DOHH2 (cell line): ENCODE measurements at regions not wholly inside any gene's neighbourhood (a gene's known extent, or its start where the extent isn't known, plus 50 kb on each side); places are given as distances from the start of the nearest gene placed in this dataset.

Source experiments
- H3F3A ChIP-seq: fragments of 200-600 bp; sonication (generic), shearing (Covaris generic); 2 replicates; pipeline ENCODE4 v1.6.0; 2016; ENCODE audit warnings: antibody characterized with exemption, mild to moderate bottlenecking; ENCODE audit not compliant: control insufficient read depth, insufficient read depth
- H3K27ac ChIP-seq: fragments of 200-600 bp; sonication (generic); 2 replicates; pipeline ENCODE4 v1.5.1; 2014; ENCODE audit warnings: low read depth, mild to moderate bottlenecking, low read length, moderate library complexity
- H3K27me3 ChIP-seq: fragments of 200-600 bp; sonication (generic); 2 replicates; pipeline ENCODE4 v1.6.1; 2014; ENCODE audit warnings: mild to moderate bottlenecking, low read length, mixed read lengths; ENCODE audit not compliant: control insufficient read depth
- H3K36me3 ChIP-seq: fragments of 200-600 bp; sonication (generic); 2 replicates; pipeline ENCODE4 v1.6.1; 2014; ENCODE audit warnings: mild to moderate bottlenecking, low read length, moderate library complexity, mixed read lengths; ENCODE audit not compliant: control insufficient read depth
- H3K4me1 ChIP-seq: fragments of 200-600 bp; sonication (generic); 2 replicates; pipeline ENCODE4 v1.6.1; 2014; ENCODE audit warnings: mild to moderate bottlenecking, low read length, mixed read lengths; ENCODE audit not compliant: control insufficient read depth
- H3K4me2 ChIP-seq: fragments of 200-600 bp; sonication (generic); 2 replicates; pipeline ENCODE4 v1.6.0; 2014; ENCODE audit warnings: mild to moderate bottlenecking, low read length, moderate library complexity
- H3K4me3 ChIP-seq: fragments of 200-600 bp; sonication (generic); 2 replicates; pipeline ENCODE4 v1.5.1; 2014; ENCODE audit warnings: mild to moderate bottlenecking, low read length, mixed read lengths
- H3K79me2 ChIP-seq: fragments of 200-600 bp; sonication (generic); 2 replicates; pipeline ENCODE4 v1.6.1; 2014; ENCODE audit warnings: mild to moderate bottlenecking, low read length, mixed read lengths; ENCODE audit not compliant: control insufficient read depth
- H3K9me2 ChIP-seq: fragments of 200-600 bp; sonication (generic); replicated peaks from 2 replicates; pipeline ENCODE4 v1.6.1; 2014; ENCODE audit warnings: mild to moderate bottlenecking, low read length, mixed read lengths; ENCODE audit not compliant: control insufficient read depth
- H3K9me3 ChIP-seq: fragments of 200-600 bp; sonication (generic); 2 replicates; pipeline ENCODE4 v1.6.1; 2014; ENCODE audit warnings: antibody characterized with exemption, low read length, mixed read lengths; ENCODE audit not compliant: control insufficient read depth, insufficient read depth
- H4K20me1 ChIP-seq: fragments of 200-600 bp; sonication (generic); 2 replicates; pipeline ENCODE4 v1.6.0; 2014; ENCODE audit warnings: low read depth, mild to moderate bottlenecking, antibody characterized with exemption, low read length, moderate library complexity; ENCODE audit not compliant: control insufficient read depth, insufficient read depth
- EZH2phosphoT487 ChIP-seq: fragments of 200-600 bp; sonication (generic); IDR thresholded peaks from 2 replicates; pipeline ENCODE4 v1.6.1; 2017; ENCODE audit warnings: borderline replicate concordance, mild to moderate bottlenecking, antibody characterized with exemption, low read length, moderate library complexity, mixed read lengths
- TF ChIP-seq, protein P1 (sequence below): fragments of 200-600 bp; sonication (generic); IDR thresholded peaks from one replicate; pipeline ENCODE4 v1.5.1; 2014; ENCODE audit warnings: antibody characterized with exemption, mild to moderate bottlenecking, low read depth, low read length; ENCODE audit not compliant: poor library complexity, severe bottlenecking

- Histone ChIP-seq H3K4me2 (no peak overlapping the region), H3K36me3 (no peaks in the 10 kb centered on the region), H3K4me3 (no peak overlapping the region), H3K4me1 (no peaks in the 10 kb centered on the region), H3F3A (no peaks in the 10 kb centered on the region), H4K20me1 (no peaks in the 10 kb centered on the region), H3K79me2 (no peaks in the 10 kb centered on the region), H3K27me3 (no peaks in the 10 kb centered on the region), H3K27ac (no peak overlapping the region), H3K9me2 (no peaks in the 10 kb centered on the region), H3K9me3 (no peaks in the 10 kb centered on the region)
- TF ChIP-seq, protein P1, sequence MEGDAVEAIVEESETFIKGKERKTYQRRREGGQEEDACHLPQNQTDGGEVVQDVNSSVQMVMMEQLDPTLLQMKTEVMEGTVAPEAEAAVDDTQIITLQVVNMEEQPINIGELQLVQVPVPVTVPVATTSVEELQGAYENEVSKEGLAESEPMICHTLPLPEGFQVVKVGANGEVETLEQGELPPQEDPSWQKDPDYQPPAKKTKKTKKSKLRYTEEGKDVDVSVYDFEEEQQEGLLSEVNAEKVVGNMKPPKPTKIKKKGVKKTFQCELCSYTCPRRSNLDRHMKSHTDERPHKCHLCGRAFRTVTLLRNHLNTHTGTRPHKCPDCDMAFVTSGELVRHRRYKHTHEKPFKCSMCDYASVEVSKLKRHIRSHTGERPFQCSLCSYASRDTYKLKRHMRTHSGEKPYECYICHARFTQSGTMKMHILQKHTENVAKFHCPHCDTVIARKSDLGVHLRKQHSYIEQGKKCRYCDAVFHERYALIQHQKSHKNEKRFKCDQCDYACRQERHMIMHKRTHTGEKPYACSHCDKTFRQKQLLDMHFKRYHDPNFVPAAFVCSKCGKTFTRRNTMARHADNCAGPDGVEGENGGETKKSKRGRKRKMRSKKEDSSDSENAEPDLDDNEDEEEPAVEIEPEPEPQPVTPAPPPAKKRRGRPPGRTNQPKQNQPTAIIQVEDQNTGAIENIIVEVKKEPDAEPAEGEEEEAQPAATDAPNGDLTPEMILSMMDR: no peak
- no peak for TF ChIP-seq EZH2phosphoT487
Observed at GRCh38 chr5:142537938-142538337, 148.0 kb downstream of the FGF1 start.

DNA sequence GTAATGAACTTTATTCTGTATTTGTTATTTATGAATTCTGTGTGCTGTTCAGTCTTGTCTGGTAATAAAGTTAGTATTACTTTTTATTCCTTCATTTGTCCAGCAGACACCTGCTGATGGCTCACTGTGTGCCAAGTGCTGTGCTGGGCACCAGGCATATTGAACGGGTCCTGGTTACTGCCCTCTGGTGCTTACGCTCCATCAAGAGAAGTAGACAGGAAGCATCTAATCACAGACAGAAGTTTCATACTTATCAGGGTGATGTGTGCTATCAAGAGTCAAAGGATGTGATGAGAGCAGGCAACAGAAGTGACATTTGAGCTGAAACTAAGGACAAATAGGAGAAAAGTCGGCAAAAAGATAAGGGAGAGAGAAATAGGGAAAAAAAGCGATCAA, 153.1 kb downstream of the FGF1 start:
- H3K4me2 ChIP-seq: no peak overlapping the region
- H3F3A ChIP-seq: no peaks in the 10 kb centered on the region
- no peaks in the 10 kb centered on the region for H3K36me3 ChIP-seq
- no peak overlapping the region for H3K4me3 ChIP-seq
- H4K20me1 ChIP-seq: no peaks in the 10 kb centered on the region
- no peaks in the 10 kb centered on the region for H3K27me3 ChIP-seq
- TF ChIP-seq, protein P1: no peak
- TF ChIP-seq EZH2phosphoT487: no peak
- H3K79me2 ChIP-seq: no peaks in the 10 kb centered on the region
- no peaks in the 10 kb centered on the region for H3K4me1 ChIP-seq
- no peak overlapping the region for H3K27ac ChIP-seq
- H3K9me2 ChIP-seq: no peaks in the 10 kb centered on the region
- H3K9me3 ChIP-seq: no peaks in the 10 kb centered on the region

- no peaks in the 10 kb centered on the region for H3K79me2 ChIP-seq
Observed at GRCh38 chr5:142531977-142532780, 153.7 kb downstream of the FGF1 start.

More at GRCh38 chr5:142531977-142532780, 153.7 kb downstream of the FGF1 start:
- Histone ChIP-seq H4K20me1 (no peaks in the 10 kb centered on the region), H3F3A (no peaks in the 10 kb centered on the region), H3K4me3 (no peak overlapping the region), H3K36me3 (no peaks in the 10 kb centered on the region), H3K4me1 (no peaks in the 10 kb centered on the region), H3K9me3 (no peaks in the 10 kb centered on the region), H3K4me2 (no peak overlapping the region), H3K27ac (no peak overlapping the region), H3K27me3 (peaks cover under 1% of the 10 kb centered on the region; the same call in 1 of the 2 replicates), H3K9me2 (no peaks in the 10 kb centered on the region)
- TF ChIP-seq, protein P1: no peak
- TF ChIP-seq EZH2phosphoT487: no peak
